A673 (cell line): ENCODE measurements at regions not wholly inside any gene's neighbourhood (a gene's known extent, or its start where the extent isn't known, plus 50 kb on each side); places are given as distances from the start of the nearest gene placed in this dataset.

ENCODE experiments used
- BruUV-seq: library from RNA; stranded (reverse); fragments of 400-500 nt; replicated peaks from 2 replicates; lab custom pipeline; 2021; lab: Mats Ljungman, UMichigan
- CTCF ChIA-PET: fragments of 300-600 bp; sonication (Branson Sonifier 250); formaldehyde crosslinking; loops from one replicate; lab custom pipeline; 2022; ENCODE audit warnings: antibody characterized with exemption; lab: Charles Lee
- POLR2A ChIA-PET: fragments of 300-600 bp; sonication (Branson Sonifier 250); formaldehyde crosslinking; loops from one replicate; lab custom pipeline; 2022; ENCODE audit warnings: antibody characterized with exemption; ENCODE audit not compliant: low non-redundant PET; lab: Charles Lee
- DNase-seq: peaks from one replicate; pipeline ENCODE4 v3.0.0-alpha.2; 2015; ENCODE audit warnings: low spot score
- H3K27ac ChIP-seq: fragments of 200-600 bp; sonication (generic); 2 replicates; pipeline ENCODE4 v1.5.1; 2016; ENCODE audit warnings: mixed run types, low read depth, mild to moderate bottlenecking, mixed read lengths, antibody characterized with exemption, low read length; ENCODE audit not compliant: poor library complexity, severe bottlenecking
- H3K27me3 ChIP-seq: fragments of 200-600 bp; sonication (generic); replicated peaks from 2 replicates; pipeline ENCODE4 v1.6.1; 2017; ENCODE audit warnings: mixed run types, low read depth, mild to moderate bottlenecking, mixed read lengths, antibody characterized with exemption, low read length; ENCODE audit not compliant: insufficient read depth, poor library complexity
- H3K36me3 ChIP-seq: fragments of 200-600 bp; sonication (generic); 2 replicates; pipeline ENCODE4 v1.6.1; 2016; ENCODE audit warnings: mixed run types, mild to moderate bottlenecking, mixed read lengths, antibody characterized with exemption, low read length; ENCODE audit not compliant: insufficient read depth, poor library complexity, severe bottlenecking
- H3K4me1 ChIP-seq: fragments of 200-600 bp; sonication (generic); 2 replicates; pipeline ENCODE4 v1.6.1; 2017; ENCODE audit warnings: mixed run types, mild to moderate bottlenecking, mixed read lengths, antibody characterized with exemption, low read length; ENCODE audit not compliant: insufficient read depth, poor library complexity, severe bottlenecking
- H3K4me3 ChIP-seq: fragments of 200-600 bp; sonication (generic); 2 replicates; pipeline ENCODE4 v1.5.1; 2016; ENCODE audit warnings: low read depth, mixed run types, mild to moderate bottlenecking, mixed read lengths, low read length; ENCODE audit not compliant: poor library complexity, severe bottlenecking
- H3K9me3 ChIP-seq: fragments of 200-600 bp; sonication (generic); 2 replicates; pipeline ENCODE4 v1.6.1; 2016; ENCODE audit warnings: mixed run types, low read depth, mild to moderate bottlenecking, mixed read lengths, antibody characterized with exemption, low read length; ENCODE audit not compliant: poor library complexity, severe bottlenecking
- CTCF ChIP-seq: fragments of 300-800, 200-600 bp; sonication (generic); conservative IDR thresholded peaks from 2 replicates; pipeline ENCODE4 v1.5.1; 2017; ENCODE audit warnings: low read depth, mild to moderate bottlenecking, antibody characterized with exemption, low read length, moderate library complexity, mixed read lengths
- EZH2 ChIP-seq: fragments of 200-600 bp; sonication (generic); IDR thresholded peaks from 2 replicates; pipeline ENCODE4 v1.6.1; 2017; ENCODE audit warnings: borderline replicate concordance, low read depth, mild to moderate bottlenecking, mixed read lengths, antibody characterized with exemption, low read length; ENCODE audit not compliant: poor library complexity, severe bottlenecking
- intact Hi-C: fragments of 100-400 bp; cut with micrococcal nuclease; formaldehyde crosslinking; loops from one replicate; pipeline ENCODE4 v1.10.0; 2022; ENCODE audit not compliant: unreplicated experiment

- Histone ChIP-seq H3K36me3 (no peaks in the 10 kb centered on the region), H3K27ac (no peak overlapping the region), H3K4me1 (no peaks in the 10 kb centered on the region), H3K9me3 (no peaks in the 10 kb centered on the region), H3K4me3 (no peak overlapping the region), H3K27me3 (peaks cover 3% of the 10 kb centered on the region)
- POLR2A ChIA-PET, result no interaction called here
- intact Hi-C loops, result no loop called here
- BruUV-seq, result no TSS peak
- CTCF ChIA-PET, result no interaction called here
- TF ChIP-seq CTCF (no peak), EZH2 (no peak)
- no peak for DNase-seq
Measured at GRCh38 chr21:35911412-35912191, 148.7 kb downstream of the SETD4 start.

- BruUV-seq, result no TSS peak
- no peak for DNase-seq
- no peaks in the 10 kb centered on the region for H3K9me3 ChIP-seq
- H3K4me1 ChIP-seq, result no peaks in the 10 kb centered on the region
- intact Hi-C loops, result no loop called here
- CTCF ChIA-PET, result no interaction called here
- H3K4me3 ChIP-seq, result no peak overlapping the region
- TF ChIP-seq CTCF (no peak), EZH2 (no peak)
- H3K36me3 ChIP-seq, result no peaks in the 10 kb centered on the region
- POLR2A ChIA-PET, result no interaction called here
- H3K27me3 ChIP-seq, result peaks cover under 1% of the 10 kb centered on the region
- no peak overlapping the region for H3K27ac ChIP-seq
Measured at GRCh38 chr21:35909456-35910223, 150.7 kb downstream of the SETD4 start.

- Histone ChIP-seq H3K27me3 (no peaks in the 10 kb centered on the region), H3K27ac (no peak overlapping the region), H3K9me3 (no peaks in the 10 kb centered on the region), H3K4me1 (no peaks in the 10 kb centered on the region), H3K36me3 (no peaks in the 10 kb centered on the region), H3K4me3 (no peak overlapping the region)
- POLR2A ChIA-PET, result interaction anchor here (0.5 kb wide), 1 partner anchor 1121 kb away, joined by 3 read pairs; no protein-coding TSS in a partner anchor
- intact Hi-C loops, result no loop called here
- TF ChIP-seq EZH2 (no peak), CTCF (no peak)
- DNase-seq, result no peak
- no TSS peak for BruUV-seq
- CTCF ChIA-PET, result no interaction called here
Measured at GRCh38 chr21:35908311-35909078, 151.8 kb downstream of the SETD4 start.
